SH-SY5Y (cell line): ENCODE measurements at regions not wholly inside any gene's neighbourhood (a gene's known extent, or its start where the extent isn't known, plus 50 kb on each side); places are given as distances from the start of the nearest gene placed in this dataset.

Experiments used
- GATA2 ChIP-seq: IDR thresholded peaks from 2 replicates; pipeline ENCODE4 v1.6.1; 2011; ENCODE audit warnings: mild to moderate bottlenecking, low read depth, low read length
- GATA3 ChIP-seq: IDR thresholded peaks from 2 replicates; pipeline ENCODE4 v1.6.1; 2011; ENCODE audit warnings: low read depth, mild to moderate bottlenecking, low read length, moderate library complexity

GRCh38 chr9:13430368-13431221 lies 151.1 kb upstream of the MPDZ start:
- TF ChIP-seq GATA2 (peak; percentile 55), GATA3 (peak; percentile 44; the same call in 1 of the 2 replicates)
